ENCODE measurements at regions not wholly inside any gene's neighbourhood (a gene's known extent, or its start where the extent isn't known, plus 50 kb on each side); places are given as distances from the start of the nearest gene placed in this dataset.

- Histone ChIP-seq H3K27ac (no peak overlapping the region), H3K9me3 (peaks cover 5% of the 10 kb centered on the region), H3K36me3 (no peaks in the 10 kb centered on the region), H3K27me3 (no peaks in the 10 kb centered on the region), H3K4me3 (no peak overlapping the region), H3K4me1 (no peaks in the 10 kb centered on the region)
- no peak for DNase-seq (ENCODE audit: low spot score in 2 of 2)
- TF ChIP-seq CTCF (IDR thresholded peaks at IDR 0.05) (no peak), POLR2AphosphoS5 (IDR thresholded peaks at IDR 0.05) (no peak), POLR2A (IDR thresholded peaks at IDR 0.05) (no peak), EP300 (IDR thresholded peaks at IDR 0.05) (no peak)
- 48% methylated on average over 5 of the region's 5 CpGs for WGBS
These were observed 261.0 kb downstream of the ZNF516 start for GRCh38 chr18:76233876-76234675.

- 46% methylated on average over 1 of the region's 1 CpG for WGBS
- Histone ChIP-seq H3K4me1 (no peaks in the 10 kb centered on the region), H3K4me3 (no peak overlapping the region), H3K9me3 (peaks cover 5% of the 10 kb centered on the region), H3K27ac (no peak overlapping the region), H3K36me3 (no peaks in the 10 kb centered on the region), H3K27me3 (no peaks in the 10 kb centered on the region)
- no peak for DNase-seq (ENCODE audit: low spot score in 2 of 2)
- TF ChIP-seq POLR2A (IDR thresholded peaks at IDR 0.05) (no peak), EP300 (IDR thresholded peaks at IDR 0.05) (no peak), CTCF (IDR thresholded peaks at IDR 0.05) (no peak), POLR2AphosphoS5 (IDR thresholded peaks at IDR 0.05) (no peak)
These were observed 261.6 kb downstream of the ZNF516 start for GRCh38 chr18:76233406-76233805.

- Histone ChIP-seq H3K4me1 (no peaks in the 10 kb centered on the region), H3K27me3 (no peaks in the 10 kb centered on the region), H3K36me3 (no peaks in the 10 kb centered on the region), H3K4me3 (no peak overlapping the region), H3K27ac (no peak overlapping the region), H3K9me3 (peaks cover under 1% of the 10 kb centered on the region)
- TF ChIP-seq POLR2AphosphoS5 (IDR thresholded peaks at IDR 0.05) (no peak), CTCF (IDR thresholded peaks at IDR 0.05) (no peak), POLR2A (IDR thresholded peaks at IDR 0.05) (no peak), EP300 (IDR thresholded peaks at IDR 0.05) (no peak)
- WGBS, result 58% methylated on average over 3 of the region's 3 CpGs
- no peak for DNase-seq (ENCODE audit: low spot score in 2 of 2)
These were observed 262.3 kb downstream of the ZNF516 start for GRCh38 chr18:76232779-76233178.

GRCh38 chr18:76232010-76232409 is 263.0 kb downstream of the ZNF516 start:
- Histone ChIP-seq H3K9me3 (no peaks in the 10 kb centered on the region), H3K4me1 (no peaks in the 10 kb centered on the region), H3K27ac (no peak overlapping the region), H3K27me3 (no peaks in the 10 kb centered on the region), H3K36me3 (no peaks in the 10 kb centered on the region), H3K4me3 (no peak overlapping the region)
- 95% methylated on average over 1 of the region's 1 CpG for WGBS
- TF ChIP-seq EP300 (IDR thresholded peaks at IDR 0.05) (no peak), POLR2AphosphoS5 (IDR thresholded peaks at IDR 0.05) (no peak), POLR2A (IDR thresholded peaks at IDR 0.05) (no peak), CTCF (IDR thresholded peaks at IDR 0.05) (no peak)
- no peak for DNase-seq (ENCODE audit: low spot score in 2 of 2)

- 86% methylated on average over 5 of the region's 5 CpGs for WGBS
- no peak for DNase-seq (ENCODE audit: low spot score in 2 of 2)
- no peak for TF ChIP-seq EP300 (IDR thresholded peaks at IDR 0.05)
- TF ChIP-seq POLR2A (IDR thresholded peaks at IDR 0.05), result no peak
- TF ChIP-seq POLR2AphosphoS5 (IDR thresholded peaks at IDR 0.05), result no peak
- no peak for TF ChIP-seq CTCF (IDR thresholded peaks at IDR 0.05)
- H3K27ac ChIP-seq, result no peak overlapping the region
- H3K4me1 ChIP-seq, result no peaks in the 10 kb centered on the region
- H3K4me3 ChIP-seq, result no peak overlapping the region
- H3K9me3 ChIP-seq, result no peaks in the 10 kb centered on the region
- H3K36me3 ChIP-seq, result no peaks in the 10 kb centered on the region
- H3K27me3 ChIP-seq, result no peaks in the 10 kb centered on the region
These were observed 263.6 kb downstream of the ZNF516 start for GRCh38 chr18:76231402-76231801.

Measured in suprapubic skin (tissue), 4 donors.